Colonic mucosa (tissue), 4 donors: ENCODE measurements at regions not wholly inside any gene's neighbourhood (a gene's known extent, or its start where the extent isn't known, plus 50 kb on each side); places are given as distances from the start of the nearest gene placed in this dataset.

Experiments
- DNase-seq: peaks from one replicate; pipeline ENCODE4 v3.0.0-alpha.2; 2020
- H3K27ac ChIP-seq: fragments of 200-600 bp; one replicate; pipeline ENCODE4 v1.8.0; 2021
- H3K27me3 ChIP-seq: fragments of 200-600 bp; one replicate; pipeline ENCODE4 v1.8.0; 2021
- H3K36me3 ChIP-seq: fragments of 200-600 bp; one replicate; pipeline ENCODE4 v1.8.0; 2021
- H3K4me1 ChIP-seq: fragments of 200-600 bp; one replicate; pipeline ENCODE4 v1.8.0; 2021; ENCODE audit warnings: mild to moderate bottlenecking
- H3K4me3 ChIP-seq: fragments of 200-600 bp; one replicate; pipeline ENCODE4 v1.8.0; 2021
- H3K9ac ChIP-seq, 2 donors: one replicate each; pipeline ENCODE4 v1.7.0; 2013; ENCODE audit warnings: control low read depth in 2 of 2, low read depth in 2 of 2, low read length in 2 of 2
- H3K9me3 ChIP-seq: fragments of 200-600 bp; one replicate; pipeline ENCODE4 v1.8.0; 2021
- intact Hi-C: fragments of 100-400 bp; cut with DNase I; formaldehyde crosslinking; loops from one replicate; pipeline ENCODE4 v1.14.1; 2022
- TF ChIP-seq, protein P1 (sequence below): fragments of 200-600 bp; IDR thresholded peaks from one replicate; pipeline ENCODE4 v1.8.0; 2022; ENCODE audit warnings: antibody characterized with exemption, mild to moderate bottlenecking
- donor health status: healthy.
- donor health status: DM: no; HTN: no; CAD: no.
- donor health status: DM: no; HTN: no; CAD: no.

DNA sequence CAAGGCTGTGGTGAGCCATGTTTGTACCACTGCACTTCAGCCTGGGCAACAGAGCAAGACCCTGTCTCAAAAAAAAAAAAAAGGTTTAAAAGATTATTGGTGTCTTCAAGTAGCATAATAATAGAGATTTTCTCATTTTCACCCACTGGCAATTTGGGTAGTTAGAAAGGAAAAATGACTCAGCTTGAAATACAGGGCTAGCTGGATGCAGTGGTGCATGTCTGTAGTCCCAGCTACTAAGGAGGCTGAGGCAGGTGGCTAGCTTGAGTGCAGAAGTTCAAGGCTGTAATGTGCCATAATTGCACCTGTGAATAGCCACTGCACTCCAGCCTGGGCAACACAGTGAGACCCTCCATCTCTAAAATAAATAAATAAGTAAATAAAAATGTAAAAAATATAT is 111.1 kb downstream of the ARRDC3 start:
- no peaks in the 10 kb centered on the region for H3K36me3 ChIP-seq
- no peaks in the 10 kb centered on the region for H3K4me1 ChIP-seq
- intact Hi-C loops: loop anchor here (10.0 kb wide), 1 partner anchor 47 kb away; no protein-coding TSS in a partner anchor
- no peaks in the 10 kb centered on the region for H3K27me3 ChIP-seq
- TF ChIP-seq, protein P1, sequence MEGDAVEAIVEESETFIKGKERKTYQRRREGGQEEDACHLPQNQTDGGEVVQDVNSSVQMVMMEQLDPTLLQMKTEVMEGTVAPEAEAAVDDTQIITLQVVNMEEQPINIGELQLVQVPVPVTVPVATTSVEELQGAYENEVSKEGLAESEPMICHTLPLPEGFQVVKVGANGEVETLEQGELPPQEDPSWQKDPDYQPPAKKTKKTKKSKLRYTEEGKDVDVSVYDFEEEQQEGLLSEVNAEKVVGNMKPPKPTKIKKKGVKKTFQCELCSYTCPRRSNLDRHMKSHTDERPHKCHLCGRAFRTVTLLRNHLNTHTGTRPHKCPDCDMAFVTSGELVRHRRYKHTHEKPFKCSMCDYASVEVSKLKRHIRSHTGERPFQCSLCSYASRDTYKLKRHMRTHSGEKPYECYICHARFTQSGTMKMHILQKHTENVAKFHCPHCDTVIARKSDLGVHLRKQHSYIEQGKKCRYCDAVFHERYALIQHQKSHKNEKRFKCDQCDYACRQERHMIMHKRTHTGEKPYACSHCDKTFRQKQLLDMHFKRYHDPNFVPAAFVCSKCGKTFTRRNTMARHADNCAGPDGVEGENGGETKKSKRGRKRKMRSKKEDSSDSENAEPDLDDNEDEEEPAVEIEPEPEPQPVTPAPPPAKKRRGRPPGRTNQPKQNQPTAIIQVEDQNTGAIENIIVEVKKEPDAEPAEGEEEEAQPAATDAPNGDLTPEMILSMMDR: no peak
- H3K9ac ChIP-seq: no peak overlapping the region
- DNase-seq: no peak
- no peak overlapping the region for H3K27ac ChIP-seq
- no peak overlapping the region for H3K4me3 ChIP-seq
- H3K9me3 ChIP-seq: no peaks in the 10 kb centered on the region

DNA sequence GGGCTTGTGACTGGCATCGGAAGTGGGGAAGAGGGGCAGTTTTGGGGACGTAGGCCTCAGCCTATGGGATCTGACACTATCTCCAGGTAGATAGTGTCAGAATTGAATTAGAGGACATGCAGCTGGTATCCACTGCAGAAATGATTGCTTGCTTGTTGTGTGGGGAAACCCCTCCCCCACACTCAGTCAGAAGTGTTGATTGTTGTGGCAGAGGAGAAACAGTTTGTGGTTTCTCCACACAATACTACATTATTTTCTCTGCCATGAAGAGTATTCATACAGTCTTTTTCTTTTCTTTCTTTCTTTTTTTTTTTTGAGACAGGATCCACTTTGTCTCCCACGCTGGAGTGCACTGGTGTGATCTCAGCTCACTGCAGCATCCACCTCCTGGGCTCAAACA is 113.9 kb downstream of the ARRDC3 start:
- no peak overlapping the region for H3K27ac ChIP-seq
- no peak overlapping the region for H3K9ac ChIP-seq
- intact Hi-C loops: no loop called here
- H3K9me3 ChIP-seq: no peaks in the 10 kb centered on the region
- H3K36me3 ChIP-seq: no peaks in the 10 kb centered on the region
- no peak for DNase-seq
- TF ChIP-seq, protein P1: no peak
- H3K4me3 ChIP-seq: no peak overlapping the region
- H3K4me1 ChIP-seq: no peaks in the 10 kb centered on the region
- no peaks in the 10 kb centered on the region for H3K27me3 ChIP-seq

DNA sequence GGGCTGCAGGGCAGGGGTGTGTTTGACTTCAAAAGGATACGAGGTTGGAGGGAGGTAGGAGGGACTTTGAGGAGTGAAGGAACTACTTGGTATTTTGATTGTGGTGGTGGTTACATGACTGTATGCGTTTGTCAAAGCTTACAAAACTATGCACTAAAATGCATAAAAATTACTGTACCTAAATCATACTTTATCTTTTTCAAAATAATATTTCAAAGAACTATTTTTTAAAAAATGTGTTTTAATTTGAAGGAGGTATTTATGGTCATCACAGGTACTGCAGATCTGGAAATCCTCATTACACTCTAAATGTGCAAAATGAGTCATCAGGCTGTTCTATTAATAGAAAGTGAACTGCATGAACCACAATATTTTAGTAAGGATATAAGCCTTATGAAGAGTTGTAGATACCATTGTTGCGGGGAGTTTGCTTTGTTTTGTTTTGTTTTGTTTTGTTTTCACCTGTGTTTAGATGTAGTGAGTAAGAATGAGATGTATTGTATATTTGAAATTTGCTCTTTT is 116.9 kb downstream of the ARRDC3 start:
- intact Hi-C loops: no loop called here
- TF ChIP-seq, protein P1: no peak
- no peak overlapping the region for H3K9ac ChIP-seq

DNA sequence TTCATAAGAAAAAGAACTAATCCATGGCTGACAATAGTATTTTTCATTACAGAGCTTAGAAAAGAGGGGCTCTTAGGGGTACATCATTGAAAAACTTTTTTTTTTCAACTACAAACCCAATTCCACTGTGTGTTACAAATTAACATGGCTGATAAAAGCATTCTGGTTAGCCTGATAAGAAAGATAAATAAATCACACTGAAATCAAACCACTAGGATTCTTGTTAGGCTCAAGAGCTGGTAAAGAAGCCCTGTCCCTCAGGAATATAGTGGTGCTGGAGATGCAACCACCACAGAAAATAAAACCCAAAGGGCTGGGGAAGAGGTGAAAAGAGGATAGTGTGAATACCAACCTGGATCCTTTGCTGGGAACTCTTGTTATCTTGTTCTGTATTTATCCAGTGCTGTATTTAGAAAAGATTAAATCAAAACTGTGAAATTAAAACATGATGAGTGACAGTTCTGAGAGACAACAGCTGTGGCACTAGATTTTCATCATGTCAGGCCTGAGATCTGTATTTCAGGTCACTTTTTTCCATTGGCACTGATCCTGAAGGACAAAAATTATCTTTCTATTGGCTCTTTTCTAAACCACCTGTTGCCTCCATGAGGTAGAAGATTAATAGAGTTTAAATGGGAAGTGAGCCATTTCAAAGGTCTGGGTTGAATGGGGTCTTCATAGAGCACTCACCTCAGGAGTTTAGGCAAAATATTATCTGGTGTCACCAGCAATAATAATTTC is 118.6 kb downstream of the ARRDC3 start:
- H3K9me3 ChIP-seq: no peaks in the 10 kb centered on the region
- H3K4me1 ChIP-seq: no peaks in the 10 kb centered on the region
- no peak overlapping the region for H3K27ac ChIP-seq
- TF ChIP-seq, protein P1: no peak
- intact Hi-C loops: no loop called here
- no peak overlapping the region for H3K9ac ChIP-seq
- H3K27me3 ChIP-seq: no peaks in the 10 kb centered on the region
- no peak overlapping the region for H3K4me3 ChIP-seq
- no peak for DNase-seq
- no peaks in the 10 kb centered on the region for H3K36me3 ChIP-seq

More for the DNA sequence above, 116.9 kb downstream of the ARRDC3 start:
- Histone ChIP-seq H3K27ac (no peak overlapping the region), H3K27me3 (no peaks in the 10 kb centered on the region), H3K4me3 (no peak overlapping the region), H3K9me3 (no peaks in the 10 kb centered on the region), H3K4me1 (no peaks in the 10 kb centered on the region), H3K36me3 (no peaks in the 10 kb centered on the region)
- no peak for DNase-seq

DNA sequence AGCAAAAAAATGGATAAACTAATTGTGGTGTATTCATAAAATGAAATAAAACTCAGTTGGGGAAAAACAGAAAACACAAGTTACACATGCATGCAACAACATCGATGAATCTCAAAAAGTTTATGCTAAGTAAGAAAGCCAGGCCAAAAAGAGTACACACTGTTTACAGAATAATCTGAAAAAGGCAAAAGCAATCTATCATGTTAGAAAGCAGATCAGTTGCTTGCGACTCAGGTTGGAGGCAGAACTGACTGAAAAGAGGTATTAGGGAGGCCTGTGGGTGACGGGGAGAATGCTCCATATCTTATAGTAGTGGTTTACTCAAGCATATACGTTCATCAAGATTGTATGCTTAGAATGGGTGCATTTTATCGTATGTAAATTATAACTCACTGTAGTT is 119.2 kb downstream of the ARRDC3 start:
- DNase-seq: no peak
- Histone ChIP-seq H3K9me3 (no peaks in the 10 kb centered on the region), H3K36me3 (no peaks in the 10 kb centered on the region), H3K9ac (no peak overlapping the region), H3K4me3 (no peak overlapping the region), H3K27ac (no peak overlapping the region), H3K4me1 (no peaks in the 10 kb centered on the region), H3K27me3 (no peaks in the 10 kb centered on the region)
- TF ChIP-seq, protein P1: no peak
- intact Hi-C loops: no loop called here
